Stomach (tissue), 4 donors: ENCODE measurements at regions not wholly inside any gene's neighbourhood (a gene's known extent, or its start where the extent isn't known, plus 50 kb on each side); places are given as distances from the start of the nearest gene placed in this dataset.

Source experiments
- EP300 ChIP-seq: sonication (generic); formaldehyde crosslinking; IDR thresholded peaks from one replicate; pipeline ENCODE4 v1.6.1; 2017; ENCODE audit warnings: antibody characterized with exemption
- POLR2A ChIP-seq, 4 donors: fragments of 450-650 bp; IDR thresholded peaks; one replicate each; pipeline ENCODE4 v1.6.1; 2016; ENCODE audit warnings: antibody characterized with exemption in 4 of 4, control low read depth in 2 of 4, mild to moderate bottlenecking in 1 of 4, moderate library complexity in 1 of 4
- POLR2AphosphoS5 ChIP-seq, 3 donors: sonication (generic); formaldehyde crosslinking; IDR thresholded peaks; one replicate each; pipeline ENCODE4 v1.6.1; 2016; ENCODE audit warnings: antibody characterized with exemption in 3 of 3
- TF ChIP-seq, protein P1 (sequence below), 7 experiments: fragments of 450-650 bp in 4 of 7; fragments of 200-600 bp in 3 of 7; sonication (generic) in 3 of 7; IDR thresholded peaks; one replicate each; pipeline ENCODE4 v1.5.1; 2016 to 2019; ENCODE audit warnings: antibody characterized with exemption in 7 of 7, control low read depth in 2 of 7, mild to moderate bottlenecking in 1 of 7

DNA sequence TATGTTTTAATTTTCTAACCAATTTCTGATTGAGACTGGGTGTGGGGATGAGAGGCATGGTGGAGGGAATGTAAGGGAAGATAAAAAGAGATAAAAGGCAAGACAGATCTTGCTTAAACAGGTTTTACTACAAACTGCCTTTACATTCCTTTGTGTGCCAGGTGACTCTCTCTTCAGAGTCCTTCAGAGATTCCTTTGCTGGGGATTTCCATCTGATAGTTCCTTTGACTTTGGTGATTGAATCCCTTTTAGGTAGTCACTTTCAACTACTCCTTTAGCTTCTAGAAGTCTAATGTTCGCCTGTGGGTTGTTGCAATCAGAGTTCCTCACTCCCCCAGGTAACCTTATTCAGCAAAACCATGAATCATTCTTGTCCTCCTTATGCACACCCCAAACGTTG is 283.3 kb upstream of the MANEA start:
- TF ChIP-seq, protein P1, sequence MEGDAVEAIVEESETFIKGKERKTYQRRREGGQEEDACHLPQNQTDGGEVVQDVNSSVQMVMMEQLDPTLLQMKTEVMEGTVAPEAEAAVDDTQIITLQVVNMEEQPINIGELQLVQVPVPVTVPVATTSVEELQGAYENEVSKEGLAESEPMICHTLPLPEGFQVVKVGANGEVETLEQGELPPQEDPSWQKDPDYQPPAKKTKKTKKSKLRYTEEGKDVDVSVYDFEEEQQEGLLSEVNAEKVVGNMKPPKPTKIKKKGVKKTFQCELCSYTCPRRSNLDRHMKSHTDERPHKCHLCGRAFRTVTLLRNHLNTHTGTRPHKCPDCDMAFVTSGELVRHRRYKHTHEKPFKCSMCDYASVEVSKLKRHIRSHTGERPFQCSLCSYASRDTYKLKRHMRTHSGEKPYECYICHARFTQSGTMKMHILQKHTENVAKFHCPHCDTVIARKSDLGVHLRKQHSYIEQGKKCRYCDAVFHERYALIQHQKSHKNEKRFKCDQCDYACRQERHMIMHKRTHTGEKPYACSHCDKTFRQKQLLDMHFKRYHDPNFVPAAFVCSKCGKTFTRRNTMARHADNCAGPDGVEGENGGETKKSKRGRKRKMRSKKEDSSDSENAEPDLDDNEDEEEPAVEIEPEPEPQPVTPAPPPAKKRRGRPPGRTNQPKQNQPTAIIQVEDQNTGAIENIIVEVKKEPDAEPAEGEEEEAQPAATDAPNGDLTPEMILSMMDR (IDR thresholded peaks at IDR 0.05): no peak
- TF ChIP-seq POLR2A (IDR thresholded peaks at IDR 0.05): no peak
- no peak for TF ChIP-seq EP300
- no peak for TF ChIP-seq POLR2AphosphoS5 (IDR thresholded peaks at IDR 0.05)
